NCI-H2196 (cell line): ENCODE measurements at regions not wholly inside any gene's neighbourhood (a gene's known extent, or its start where the extent isn't known, plus 50 kb on each side); places are given as distances from the start of the nearest gene placed in this dataset.
"Not testable (repeated sequence)": the region's sequence is repeated elsewhere in the genome, so short reads cannot be mapped to it uniquely, and the experiment has no call there.

Experiments used
- DNase-seq: peaks from one replicate; lab custom pipeline; 2025; ENCODE audit not compliant: unreplicated experiment; lab: John Stamatoyannopoulos, UW

DNA sequence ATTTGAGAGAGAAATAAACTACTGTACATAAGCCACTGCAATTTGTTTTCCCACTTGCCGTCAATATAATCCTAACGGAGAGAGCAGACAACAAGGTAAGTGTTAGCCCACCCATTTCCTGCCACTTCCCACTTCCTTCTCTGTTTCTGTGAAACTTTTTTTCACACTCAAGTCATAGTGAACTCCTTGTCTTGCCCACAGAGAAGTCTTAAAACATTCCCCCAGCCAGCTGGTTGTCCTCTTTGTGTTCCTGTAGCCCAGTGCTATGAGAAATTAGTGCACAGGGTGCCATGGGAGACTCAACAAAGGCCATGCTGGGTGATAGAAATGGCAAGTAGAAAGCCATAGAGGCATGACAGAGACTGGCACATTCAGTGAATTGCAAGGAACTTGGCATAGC, 208.6 kb downstream of the BLID start:
- no peak for DNase-seq

DNA sequence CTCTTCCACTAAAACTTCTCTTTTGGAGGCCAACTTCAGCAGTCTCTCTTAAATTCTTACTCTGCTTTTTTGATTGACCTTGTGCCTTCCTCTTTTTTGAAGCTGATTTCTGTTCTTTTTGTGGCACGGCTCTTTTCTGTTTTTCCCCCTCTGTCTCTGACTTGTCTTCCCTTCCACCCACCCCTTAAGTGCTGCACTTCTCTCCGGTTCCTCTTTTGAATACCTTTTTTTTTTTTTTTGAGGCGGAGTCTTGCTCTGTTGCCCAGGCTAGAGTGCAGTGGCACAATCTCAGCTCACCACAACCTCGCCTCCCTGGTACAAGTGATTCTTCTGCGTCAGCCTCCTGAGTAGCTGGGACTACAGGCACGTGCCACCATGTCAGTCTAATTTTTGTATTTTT, 211.9 kb downstream of the BLID start:
- DNase-seq, result no peak

DNA sequence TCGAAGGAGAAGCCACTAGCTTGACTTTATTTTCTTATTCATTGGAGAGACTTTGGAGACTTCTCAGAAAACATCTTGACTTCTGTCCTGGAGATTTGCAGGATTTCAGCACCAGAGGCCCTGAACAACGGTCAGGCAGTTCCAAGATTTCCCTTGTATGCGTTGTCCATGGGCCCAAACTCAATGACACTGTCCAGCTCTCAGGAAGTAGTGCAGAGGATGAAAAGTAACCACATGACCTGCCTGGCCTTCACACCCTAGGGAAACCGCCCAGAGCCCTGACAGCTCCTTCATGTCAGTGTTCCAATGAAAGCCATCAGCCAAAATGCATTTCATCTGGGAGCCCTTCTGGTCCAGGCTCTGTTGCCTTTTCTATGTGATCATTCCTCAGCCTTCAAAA, 214.1 kb downstream of the BLID start:
- no peak for DNase-seq

DNA sequence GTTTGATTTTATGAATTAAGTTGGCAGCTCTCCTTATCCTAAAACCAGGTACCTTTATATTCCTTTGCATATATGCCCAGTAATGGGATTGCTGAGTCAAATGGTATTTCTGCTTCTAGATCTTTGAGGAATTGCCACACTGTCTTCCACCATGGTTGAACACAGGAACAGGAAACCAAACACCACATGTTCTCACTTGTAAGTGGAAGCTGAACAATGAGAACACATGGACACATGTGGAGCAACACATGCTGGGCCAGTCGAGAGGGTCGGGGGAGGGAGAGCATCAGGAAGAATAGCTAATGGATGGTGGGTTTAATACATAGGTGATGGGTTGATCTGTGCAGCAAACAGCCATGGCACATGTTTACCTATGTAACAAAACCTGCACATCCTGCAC, 214.6 kb downstream of the BLID start:
- not testable (repeated sequence) for DNase-seq

DNA sequence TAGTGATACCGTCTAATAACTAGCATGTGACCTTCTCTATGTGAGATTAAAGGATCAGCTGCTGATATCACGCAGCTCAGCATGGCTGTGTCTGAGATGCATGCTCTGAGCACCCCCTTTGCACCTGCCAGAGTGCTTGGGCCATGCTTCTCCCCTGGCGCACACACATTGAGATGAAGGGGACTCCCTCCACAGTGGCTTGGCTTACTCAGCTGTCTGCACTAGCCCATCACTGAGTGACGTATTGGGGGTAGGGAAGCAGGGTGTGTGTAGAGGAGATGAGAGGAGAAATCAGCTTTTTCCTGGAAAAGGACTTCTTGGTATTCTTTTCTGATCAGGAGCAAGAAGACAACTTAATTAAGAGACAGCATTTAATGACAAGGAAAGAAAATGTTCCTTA, 216.5 kb downstream of the BLID start:
- no peak for DNase-seq

DNA sequence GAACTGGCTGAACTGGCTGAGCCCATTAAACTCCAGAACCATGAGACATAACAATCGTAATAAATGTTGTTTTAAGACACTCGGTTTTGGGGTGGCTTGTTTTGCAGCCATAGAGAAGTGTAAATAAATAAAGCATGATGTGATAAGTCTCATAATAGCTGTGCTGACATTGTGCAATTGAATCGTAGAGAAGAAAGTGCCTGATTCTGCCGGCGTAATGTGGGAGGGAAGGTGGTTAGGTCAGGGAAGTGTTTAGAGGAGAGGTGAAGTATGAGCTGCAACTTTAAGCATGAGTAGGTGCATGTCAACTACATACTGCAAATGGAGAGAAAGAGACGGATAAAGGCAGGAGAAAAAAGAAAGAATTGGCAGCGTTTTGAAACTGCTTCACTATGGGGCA, 217.1 kb downstream of the BLID start:
- no peak for DNase-seq

DNA sequence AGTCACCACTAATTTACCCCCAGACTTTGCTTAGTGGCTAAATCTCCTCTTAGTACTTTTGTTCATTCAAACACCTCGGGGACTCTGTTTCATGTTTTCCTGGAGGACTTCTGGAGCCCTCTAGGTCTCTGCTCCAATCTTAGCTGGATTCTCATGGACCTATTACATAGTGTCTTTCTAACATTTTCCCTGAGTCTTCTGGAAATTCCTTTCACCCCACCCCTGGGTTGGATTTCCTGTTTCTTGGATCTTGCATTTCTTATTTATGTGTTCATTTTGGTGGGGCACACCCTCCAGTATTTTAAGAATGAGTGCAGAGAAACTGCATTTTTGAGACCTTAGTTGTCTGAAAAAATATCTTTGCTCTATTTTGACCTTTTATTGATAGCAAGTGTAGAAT, 220.1 kb downstream of the BLID start:
- DNase-seq, result no peak

DNA sequence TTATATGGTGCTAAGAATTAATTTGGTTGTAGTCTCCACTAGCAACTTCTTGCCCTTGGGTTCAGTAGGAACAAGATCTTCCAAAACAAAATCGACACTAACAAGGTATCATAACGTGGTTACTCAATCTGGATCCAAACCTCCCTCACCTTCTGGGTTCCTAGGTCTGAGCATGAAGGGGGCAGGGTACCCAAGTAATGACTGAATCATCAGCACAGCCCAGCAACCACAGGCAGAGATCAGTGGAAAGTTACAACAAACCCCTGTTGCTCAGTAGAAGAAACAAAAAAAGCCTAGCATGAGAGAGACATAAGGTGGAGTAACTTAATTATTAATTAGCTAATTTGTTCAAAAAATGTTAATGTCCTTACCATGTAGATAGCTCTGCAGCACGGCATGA, 221.4 kb downstream of the BLID start:
- DNase-seq, result no peak

DNA sequence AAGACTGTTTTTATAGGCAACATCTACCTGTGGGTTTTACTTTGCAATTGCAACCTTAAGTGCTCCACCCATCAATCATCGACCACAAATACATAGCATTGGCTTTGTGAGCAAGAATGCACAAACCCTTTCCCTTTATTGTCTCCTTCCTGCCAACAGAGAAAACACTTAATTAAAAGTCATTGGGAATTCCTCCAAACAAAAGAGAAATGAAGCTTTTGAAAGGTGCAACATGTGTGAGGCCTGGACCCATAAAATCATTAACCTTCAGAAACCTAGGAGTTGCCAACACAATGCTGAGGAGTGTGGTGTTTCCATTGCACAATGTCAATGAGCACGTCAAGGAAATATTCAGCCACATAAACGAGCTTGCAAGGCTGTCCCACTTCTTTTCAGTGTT, 223.2 kb downstream of the BLID start:
- no peak for DNase-seq

DNA sequence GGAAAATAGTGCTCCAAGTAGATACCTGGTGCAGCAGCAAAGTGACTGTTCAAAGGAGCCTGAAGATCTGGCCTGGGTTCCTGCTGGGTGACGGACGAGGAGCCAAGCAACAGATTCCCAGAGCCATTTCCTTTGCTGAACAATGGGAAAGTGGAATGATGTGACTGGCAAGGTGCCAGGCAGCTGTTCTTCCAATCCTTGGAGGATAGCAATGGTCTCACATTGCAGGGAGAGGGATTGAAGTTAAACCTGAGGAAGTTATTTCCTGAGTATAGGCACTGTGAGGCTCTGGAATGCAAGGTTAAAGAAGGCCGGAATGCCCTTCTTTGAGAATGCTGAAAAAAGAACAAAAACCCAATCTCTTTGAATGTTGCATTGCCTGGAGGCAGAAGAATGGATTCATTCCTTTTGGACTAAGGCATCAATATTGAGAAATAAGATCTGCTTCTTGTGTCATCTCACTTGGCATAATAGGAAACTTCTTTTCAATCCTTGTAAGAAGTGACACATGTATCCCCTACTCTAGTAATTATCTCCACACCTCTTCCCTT, 223.8 kb downstream of the BLID start:
- DNase-seq, result no peak

DNA sequence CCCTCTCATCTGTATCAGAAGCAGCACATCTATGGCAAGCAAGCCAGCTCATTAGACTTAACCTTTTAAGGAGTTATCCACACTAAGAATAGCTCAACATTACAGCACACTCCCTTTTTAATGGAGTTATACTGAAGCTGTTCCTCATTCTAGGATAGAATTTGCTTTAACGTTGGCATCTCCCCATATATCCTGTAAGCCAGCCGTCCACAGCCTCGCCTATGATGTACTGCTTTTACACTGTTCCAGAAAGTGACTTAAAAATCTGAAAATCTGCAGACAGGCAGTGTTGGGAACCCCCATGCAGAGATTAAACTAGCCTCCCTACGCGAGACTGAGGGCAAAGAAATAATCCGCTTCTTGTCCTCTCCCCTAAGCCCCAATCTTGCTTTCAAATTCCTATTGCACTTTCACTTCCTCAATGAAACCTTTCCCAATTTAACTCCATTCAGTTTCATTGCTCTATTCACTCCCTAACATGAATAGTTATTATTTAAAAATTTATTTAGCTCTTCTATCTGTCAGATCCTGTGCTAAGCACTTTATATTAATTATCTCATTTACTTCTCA, 225.0 kb downstream of the BLID start:
- no peak for DNase-seq

DNA sequence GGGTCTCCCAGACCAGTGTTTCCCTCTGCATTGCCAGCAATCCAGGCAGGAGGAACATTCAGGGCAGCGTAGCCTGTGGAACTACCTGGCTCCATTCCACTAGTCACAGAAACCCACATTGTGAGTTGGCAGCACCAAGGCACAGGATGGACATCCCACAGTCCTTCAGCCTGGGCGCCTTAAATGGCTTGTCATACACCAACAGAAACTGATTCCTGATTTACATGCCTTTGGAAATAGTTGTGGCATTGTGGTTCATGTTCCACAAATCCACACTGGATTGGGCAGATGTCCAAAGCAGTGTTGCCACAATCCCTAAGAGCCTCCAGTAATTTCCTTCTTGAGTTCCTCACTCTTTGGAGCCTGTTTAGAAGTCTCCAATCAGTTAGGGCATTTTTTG, 225.6 kb downstream of the BLID start:
- no peak for DNase-seq

DNA sequence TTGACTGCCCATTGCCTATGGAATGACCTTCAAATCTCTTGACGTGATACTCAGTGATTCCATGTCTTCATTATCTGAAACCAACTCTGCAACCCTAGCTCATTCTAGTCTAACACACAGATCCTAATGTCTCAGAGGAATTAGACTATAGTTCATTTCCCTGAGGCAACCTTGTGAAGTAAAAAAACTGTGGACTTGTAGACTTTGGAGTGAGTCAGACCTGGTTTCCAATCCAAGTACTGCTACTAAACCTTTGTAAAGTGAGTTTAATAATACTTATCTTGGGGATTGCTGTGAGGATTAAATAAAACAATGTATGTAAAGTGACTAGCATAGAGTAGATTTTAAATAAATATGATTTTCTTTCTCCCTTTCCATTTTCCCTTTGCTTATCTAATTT, 226.1 kb downstream of the BLID start:
- DNase-seq, result no peak

DNA sequence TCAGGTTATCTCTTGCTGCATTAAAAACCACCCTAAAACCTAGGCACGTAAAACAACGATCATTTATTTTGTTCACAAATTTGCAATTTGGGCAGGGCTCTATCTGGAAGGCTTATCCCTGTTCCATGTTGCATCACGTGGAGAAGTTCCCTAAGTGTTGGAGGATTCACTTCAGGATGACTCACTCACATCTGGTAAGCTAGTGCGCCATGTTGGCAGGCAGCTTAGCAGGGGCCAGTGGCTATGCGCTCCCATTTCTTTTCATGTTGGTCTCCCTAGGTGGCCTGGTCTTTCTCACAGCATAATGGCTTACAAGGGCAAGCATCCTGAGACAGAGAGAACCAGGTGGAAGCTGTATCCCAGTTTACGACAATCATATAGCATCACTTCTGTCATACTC, 226.8 kb downstream of the BLID start:
- DNase-seq, result no peak

DNA sequence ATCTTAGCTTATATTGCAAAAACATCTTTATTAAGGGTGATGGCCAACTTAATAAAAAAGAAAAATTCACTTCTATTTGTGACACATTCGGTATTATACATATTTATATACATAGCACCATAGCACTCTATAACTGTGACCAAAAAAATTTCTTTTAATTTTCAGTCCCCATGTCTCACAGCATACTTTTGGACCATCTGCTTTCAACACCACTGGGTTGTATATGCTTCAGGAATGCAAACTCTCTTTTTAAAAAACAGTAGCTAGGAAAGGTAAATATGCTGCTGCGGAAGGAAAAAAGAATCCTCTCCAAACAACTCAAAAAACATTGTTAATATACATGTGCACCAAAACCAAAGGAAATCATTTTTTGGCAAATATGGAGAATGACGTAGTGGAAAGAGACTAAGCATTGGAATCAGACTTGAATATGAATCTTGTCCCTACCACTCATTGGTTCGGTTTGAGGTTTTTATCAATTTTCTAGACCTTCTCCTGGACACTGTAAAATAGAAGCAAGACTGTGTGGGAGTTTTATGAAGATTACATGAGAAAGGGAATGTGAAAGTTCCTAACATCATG, 227.9 kb downstream of the BLID start:
- DNase-seq, result no peak

DNA sequence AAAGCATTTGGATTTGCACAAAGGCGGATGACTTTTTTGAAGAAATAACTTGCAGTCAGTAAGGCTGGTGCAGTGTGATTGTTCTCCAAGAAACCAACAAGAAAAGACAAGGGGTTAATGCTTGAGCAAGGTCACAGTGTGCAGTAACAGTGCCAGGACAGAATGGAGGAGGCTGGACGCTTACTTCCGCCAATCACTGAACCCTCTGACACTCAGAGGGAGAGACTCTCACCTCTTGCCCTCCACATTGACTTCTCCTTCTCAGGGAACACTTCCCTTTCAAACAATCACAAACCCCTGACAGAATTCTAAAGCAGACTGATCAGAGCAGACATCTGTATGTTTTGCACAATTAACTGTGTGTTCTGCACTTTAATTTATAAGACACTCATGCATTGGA, 228.4 kb downstream of the BLID start:
- no peak for DNase-seq

DNA sequence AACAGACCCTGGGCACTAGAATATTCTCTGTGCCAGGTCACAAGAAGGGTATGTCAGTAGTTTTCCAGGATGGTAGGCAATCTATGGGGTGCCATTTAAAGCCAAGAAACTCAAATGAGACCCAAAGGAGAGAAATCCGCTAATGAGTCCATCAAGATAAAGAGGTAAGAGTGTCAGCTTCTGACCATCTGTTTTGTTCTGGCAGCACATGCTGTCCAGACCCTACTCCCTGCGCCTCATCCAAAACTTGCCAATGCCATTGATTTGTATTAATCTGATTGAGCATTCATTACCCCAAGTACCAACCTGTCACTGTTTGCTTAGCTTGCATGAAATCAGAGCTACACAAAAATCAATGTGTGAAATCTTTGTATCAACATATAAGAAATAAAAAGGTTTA, 229.0 kb downstream of the BLID start:
- no peak for DNase-seq

DNA sequence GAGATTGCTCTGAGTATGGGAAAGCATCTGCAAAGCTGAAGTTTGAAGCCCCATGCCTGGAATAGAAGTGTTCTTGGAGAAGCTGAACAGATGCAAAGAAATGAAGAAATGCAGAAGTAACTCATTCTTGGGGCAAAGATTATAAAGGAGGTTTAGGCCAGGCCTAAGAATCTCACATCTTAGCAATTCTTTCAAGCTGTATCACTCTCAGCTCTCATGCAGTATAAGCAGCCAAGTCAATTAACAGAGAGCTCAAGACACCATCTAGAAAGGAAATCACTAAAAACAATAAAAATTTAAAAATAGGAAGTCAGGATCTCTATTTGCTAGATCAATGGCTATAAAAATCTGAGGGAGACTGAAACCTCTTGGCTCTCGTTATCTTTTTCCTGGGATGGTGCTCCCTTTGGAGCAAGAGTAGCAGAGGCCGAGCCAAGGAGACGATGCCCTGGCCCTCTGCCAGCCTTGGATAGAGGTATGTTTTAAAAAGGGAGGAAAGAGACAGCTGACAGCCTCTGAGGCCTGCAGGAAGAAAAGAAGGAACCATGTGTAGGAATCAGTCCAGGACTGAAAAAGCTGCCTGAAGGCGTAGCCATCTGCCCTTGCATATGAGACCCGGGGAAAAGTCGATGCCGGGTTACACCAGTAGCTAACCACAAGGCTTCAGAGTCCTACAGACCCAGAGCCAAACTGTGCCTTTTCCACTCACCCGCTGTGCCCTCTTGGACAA, 229.8 kb downstream of the BLID start:
- no peak for DNase-seq

DNA sequence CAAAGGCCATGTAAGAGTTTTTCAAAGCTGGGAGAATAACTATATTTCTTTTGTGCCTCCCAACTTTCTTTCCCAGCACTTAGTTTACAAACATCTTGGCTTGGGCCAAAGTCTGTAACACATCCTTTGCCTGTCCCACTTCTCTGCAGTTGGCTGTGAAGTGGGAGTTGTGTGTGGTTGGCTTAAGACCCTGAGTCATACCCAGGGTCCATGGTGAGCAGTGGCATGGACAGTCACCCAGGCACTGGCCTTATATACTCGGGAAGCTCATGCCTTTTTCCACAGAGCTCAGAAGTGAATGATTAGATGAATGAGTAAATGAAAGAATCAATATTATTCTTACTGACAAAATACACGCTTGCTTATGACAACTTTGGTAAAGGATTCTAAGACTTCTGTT, 231.4 kb downstream of the BLID start:
- no peak for DNase-seq

DNA sequence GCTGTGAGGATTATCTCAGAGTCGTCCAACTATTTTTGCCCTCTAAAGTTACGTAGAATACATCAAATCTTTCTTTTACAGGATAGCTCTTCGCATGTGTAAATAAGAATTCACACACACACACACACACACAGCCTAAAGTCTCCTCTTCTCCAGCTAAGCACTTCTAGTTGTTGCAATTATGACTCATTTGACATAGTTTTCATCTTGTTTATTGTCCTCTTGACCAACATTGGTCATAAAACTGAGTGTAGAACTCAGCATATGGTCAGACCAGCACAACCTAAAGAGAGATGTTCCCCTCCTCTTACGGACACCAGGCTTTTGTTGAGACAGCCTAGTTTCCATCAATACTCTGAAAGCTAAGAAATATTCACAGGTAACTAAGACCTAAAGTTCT, 234.2 kb downstream of the BLID start:
- DNase-seq, result no peak

DNA sequence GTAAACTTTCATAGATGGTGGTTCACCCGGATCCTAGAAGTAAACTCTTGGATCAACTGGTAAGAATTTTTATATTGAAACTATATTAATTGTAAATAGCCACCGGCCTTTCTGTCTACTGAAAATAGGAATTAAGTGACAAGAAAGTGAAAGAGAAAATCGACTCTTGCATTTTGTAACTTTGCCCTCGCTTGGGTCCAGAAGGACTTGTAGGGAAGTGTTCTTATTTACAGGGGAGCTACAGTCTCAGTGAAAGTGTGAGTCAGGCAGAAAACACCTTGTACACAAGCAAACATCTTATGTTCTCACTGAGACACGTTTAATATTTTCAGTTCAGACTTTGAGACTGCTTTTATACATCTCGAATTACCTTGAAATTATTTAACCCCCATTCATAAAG, 238.9 kb downstream of the BLID start:
- no peak for DNase-seq

DNA sequence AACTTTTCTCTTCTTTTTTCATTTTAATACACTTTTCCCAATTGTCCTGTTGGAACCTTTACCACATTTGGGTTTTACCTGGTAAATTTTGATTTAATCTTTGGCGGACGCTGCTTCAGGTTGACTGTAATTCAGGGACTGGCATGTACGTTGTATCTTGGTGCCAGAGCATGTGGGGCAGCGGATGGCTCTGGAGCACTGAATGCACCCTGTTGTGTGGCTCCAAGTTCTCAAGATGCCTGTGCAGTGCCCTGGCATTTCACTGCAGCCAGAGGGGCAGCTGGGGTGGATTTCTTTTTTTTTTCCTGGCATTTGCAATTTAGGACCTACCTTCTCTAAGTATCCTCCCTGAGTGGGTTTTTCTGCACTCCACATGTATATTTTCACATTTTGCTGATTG, 242.2 kb downstream of the BLID start:
- no peak for DNase-seq

DNA sequence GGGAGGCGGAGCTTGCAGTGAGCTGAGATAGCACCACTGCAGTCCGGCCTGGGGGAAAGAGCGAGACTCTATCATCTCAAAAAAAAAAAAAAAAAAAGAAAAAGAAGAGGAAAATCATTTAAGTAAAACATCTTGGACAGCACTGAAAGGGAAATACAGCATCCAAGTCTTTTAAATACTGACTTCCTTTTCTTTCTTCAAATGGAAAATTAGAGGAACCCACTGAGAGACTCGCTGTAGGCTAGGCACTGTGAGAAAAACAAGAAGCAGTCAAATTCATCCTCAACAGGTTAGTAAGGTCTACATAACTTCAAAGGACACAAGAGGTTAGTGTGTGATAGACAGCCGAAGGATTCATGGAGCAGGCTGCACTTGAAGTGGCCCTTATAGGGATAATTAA, 243.7 kb downstream of the BLID start:
- DNase-seq, result no peak
